Gastrocnemius medialis (tissue), 4 donors: ENCODE measurements at regions not wholly inside any gene's neighbourhood (a gene's known extent, or its start where the extent isn't known, plus 50 kb on each side); places are given as distances from the start of the nearest gene placed in this dataset.

Source experiments
- ATAC-seq, 2 donors: fragments of 150-250 bp; one replicate each; pipeline ENCODE4 v1.9.1; 2016
- DNase-seq, 2 donors: peaks; one replicate each; pipeline ENCODE4 v3.0.0-alpha.2; 2019
- H3K27ac ChIP-seq, 4 donors: fragments of 200-600 bp; sonication (generic); 1 replicate in 1 of 4; 2 replicates in 3 of 4; pipeline ENCODE4 v1.5.1; 2016 to 2018; ENCODE audit warnings: mild to moderate bottlenecking in 2 of 4, moderate library complexity in 1 of 4
- H3K27me3 ChIP-seq, 3 donors: fragments of 200-600 bp; sonication (generic) in 2 of 3; 1 replicate in 1 of 3; 2 replicates in 2 of 3; pipeline versions ENCODE4 v1.5.1 to v1.6.0; 2016 to 2019; ENCODE audit warnings: mild to moderate bottlenecking in 1 of 3, moderate library complexity in 1 of 3
- H3K36me3 ChIP-seq, 2 donors: fragments of 200-600 bp; sonication (generic) in 1 of 2; one replicate each; pipeline ENCODE4 v1.5.1; 2017 to 2018
- H3K4me1 ChIP-seq, 2 donors: fragments of 200-600 bp; sonication (generic) in 1 of 2; one replicate each; pipeline ENCODE4 v1.5.1; 2016 to 2017; ENCODE audit warnings: mild to moderate bottlenecking in 2 of 2
- H3K4me3 ChIP-seq, 4 donors: fragments of 200-600 bp; sonication (generic) in 3 of 4; 1 replicate in 1 of 4; 2 replicates in 3 of 4; pipeline ENCODE4 v1.5.1; 2016 to 2019; ENCODE audit warnings: mild to moderate bottlenecking in 2 of 4
- H3K9me3 ChIP-seq, 3 donors: fragments of 200-600 bp; sonication (generic) in 2 of 3; 1 replicate in 1 of 3; 2 replicates in 2 of 3; pipeline ENCODE4 v1.5.1; 2016 to 2019
- CTCF ChIP-seq, 5 experiments: fragments of 450-650 bp in 3 of 5; fragments of 200-600 bp in 2 of 5; sonication (generic) in 2 of 5; IDR thresholded peaks in 4 of 5; conservative IDR thresholded peaks in 1 of 5; 1 replicate in 4 of 5; 2 replicates in 1 of 5; pipeline ENCODE4 v1.5.1; 2016 to 2019; ENCODE audit warnings: antibody characterized with exemption in 5 of 5, mild to moderate bottlenecking in 3 of 5, moderate library complexity in 3 of 5
- POLR2A ChIP-seq, 2 donors: fragments of 450-650 bp; IDR thresholded peaks; one replicate each; pipeline ENCODE4 v1.6.1; 2017; ENCODE audit warnings: antibody characterized with exemption in 2 of 2, mild to moderate bottlenecking in 2 of 2, moderate library complexity in 2 of 2
- in situ Hi-C, 4 donors: fragments of 200-750 bp; cut with MboI; loops; one replicate each; pipeline versions ENCODE4 v1.15.0 to v1.8.0; 2017; ENCODE audit warnings: low sequenced_read_pairs in 4 of 4
- intact Hi-C: fragments of 100-400 bp; cut with DNase I; formaldehyde crosslinking; loops from one replicate; pipeline ENCODE4 v1.15.1; 2023; ENCODE audit warnings: low total_unique reads

GRCh38 chr10:88117869-88118632 lies 254.6 kb downstream of the PTEN start:
- ATAC-seq, result no peak
- Histone ChIP-seq H3K27ac (no peak overlapping the region), H3K27me3 (no peaks in the 10 kb centered on the region), H3K4me3 (no peak overlapping the region), H3K4me1 (no peaks in the 10 kb centered on the region), H3K36me3 (no peaks in the 10 kb centered on the region), H3K9me3 (no peaks in the 10 kb centered on the region)
- intact Hi-C loops, result loop anchor here (5.0 kb wide), 1 partner anchor 269 kb away; no protein-coding TSS in a partner anchor
- no peak for DNase-seq
- in situ Hi-C loops, result loop anchor here in 2 of 4 donors (10.0 to 25.0 kb wide), 2 partner anchors 256 to 263 kb away; partner anchors contain the start of genes KLLN (in 1 of the 2) and PTEN (in 1 of the 2)
- TF ChIP-seq POLR2A (IDR thresholded peaks at IDR 0.05), result no peak
- TF ChIP-seq CTCF (IDR thresholded peaks at IDR 0.05 in 4 of 5, conservative IDR thresholded peaks at IDR 0.05 in 1 of 5), result no peak

- H3K4me1 ChIP-seq, result no peaks in the 10 kb centered on the region
- H3K36me3 ChIP-seq, result no peaks in the 10 kb centered on the region
- TF ChIP-seq CTCF (IDR thresholded peaks at IDR 0.05 in 4 of 5, conservative IDR thresholded peaks at IDR 0.05 in 1 of 5), result no peak
- no peak for TF ChIP-seq POLR2A (IDR thresholded peaks at IDR 0.05)
- ATAC-seq (no peak), DNase-seq (no peak)
- in situ Hi-C loops, result loop anchor here in 2 of 4 donors (10.0 to 25.0 kb wide), 2 partner anchors 256 to 264 kb away; partner anchors contain the start of genes KLLN (in 1 of the 2) and PTEN (in 1 of the 2)
- H3K27me3 ChIP-seq, result no peaks in the 10 kb centered on the region
- intact Hi-C loops, result loop anchor here (5.0 kb wide), 1 partner anchor 269 kb away; no protein-coding TSS in a partner anchor
- H3K4me3 ChIP-seq, result no peak overlapping the region
- no peaks in the 10 kb centered on the region for H3K9me3 ChIP-seq
- no peak overlapping the region for H3K27ac ChIP-seq
These were observed 255.3 kb downstream of the PTEN start for GRCh38 chr10:88118729-88119128.

DNA sequence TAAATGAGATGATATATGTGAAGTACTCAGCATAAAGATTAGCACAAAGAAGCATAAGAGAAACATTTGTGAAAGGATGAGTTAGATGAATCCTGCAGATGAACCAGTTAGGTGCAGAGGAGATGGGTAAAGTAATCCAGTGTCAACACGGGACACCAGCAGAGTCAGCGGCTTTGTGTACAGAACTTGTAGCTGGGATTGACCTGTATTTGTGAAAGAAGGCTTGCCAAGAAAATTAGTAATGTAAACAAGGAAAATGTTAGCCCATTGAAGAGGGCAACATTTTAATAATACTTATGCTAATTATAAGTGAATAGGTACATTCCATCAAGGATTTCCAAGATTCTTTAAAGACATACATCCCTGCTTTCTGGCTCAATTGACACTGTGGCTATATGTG lies 255.7 kb downstream of the PTEN start:
- intact Hi-C loops, result loop anchor here (5.0 kb wide), 1 partner anchor 268 kb away; no protein-coding TSS in a partner anchor
- H3K27ac ChIP-seq, result no peak overlapping the region
- ATAC-seq, result no peak
- H3K9me3 ChIP-seq, result no peaks in the 10 kb centered on the region
- no peak for DNase-seq
- H3K4me3 ChIP-seq, result no peak overlapping the region
- no peaks in the 10 kb centered on the region for H3K27me3 ChIP-seq
- no peaks in the 10 kb centered on the region for H3K4me1 ChIP-seq
- TF ChIP-seq POLR2A (IDR thresholded peaks at IDR 0.05) (no peak), CTCF (IDR thresholded peaks at IDR 0.05 in 4 of 5, conservative IDR thresholded peaks at IDR 0.05 in 1 of 5) (no peak)
- in situ Hi-C loops, result loop anchor here in 2 of 4 donors (10.0 to 25.0 kb wide), 2 partner anchors 257 to 264 kb away; partner anchors contain the start of genes KLLN (in 1 of the 2) and PTEN (in 1 of the 2)
- H3K36me3 ChIP-seq, result no peaks in the 10 kb centered on the region

DNA sequence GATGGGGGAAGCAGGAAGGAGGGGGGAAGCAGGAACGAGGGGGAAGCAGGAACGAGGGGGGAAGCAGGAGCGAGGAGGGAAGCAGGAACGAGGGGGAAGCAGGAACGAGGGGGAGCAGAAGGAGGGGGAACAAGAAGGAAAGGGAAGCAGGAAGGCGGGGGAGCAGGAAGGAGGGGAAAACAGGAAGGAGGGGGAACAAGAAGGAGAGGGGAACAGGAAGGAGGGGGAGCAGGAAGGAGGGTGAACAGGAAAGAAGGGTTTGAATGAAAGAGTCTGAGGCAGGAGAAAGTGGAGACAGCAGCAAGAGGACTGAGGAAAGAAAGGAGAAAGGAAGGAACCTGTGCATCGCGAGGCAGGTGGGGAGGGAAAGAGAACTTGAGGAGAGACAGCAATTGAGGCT lies 256.6 kb downstream of the PTEN start:
- H3K36me3 ChIP-seq, result no peaks in the 10 kb centered on the region
- DNase-seq (no peak), ATAC-seq (no peak)
- H3K27ac ChIP-seq, result no peak overlapping the region
- in situ Hi-C loops (loop anchor here in 1 of 4 donors (25.0 kb wide), 1 partner anchor 258 kb away; the partner anchor contains the start of genes KLLN and PTEN), intact Hi-C loops (no loop called here)
- no peaks in the 10 kb centered on the region for H3K4me1 ChIP-seq
- H3K27me3 ChIP-seq, result no peaks in the 10 kb centered on the region
- no peak overlapping the region for H3K4me3 ChIP-seq
- TF ChIP-seq CTCF (IDR thresholded peaks at IDR 0.05 in 4 of 5, conservative IDR thresholded peaks at IDR 0.05 in 1 of 5) (no peak), POLR2A (IDR thresholded peaks at IDR 0.05) (no peak)
- no peaks in the 10 kb centered on the region for H3K9me3 ChIP-seq
